HCT116 (cell line): ENCODE measurements at regions not wholly inside any gene's neighbourhood (a gene's known extent, or its start where the extent isn't known, plus 50 kb on each side); places are given as distances from the start of the nearest gene placed in this dataset.

Experiments used
- ATAC-seq: fragments of 200-7000 bp; cut with Tn5 transposase; 2 replicates; pipeline ENCODE4 v1.9.1; 2020; ENCODE audit warnings: mild to moderate bottlenecking, moderate library complexity
- BruUV-seq: library from RNA; stranded (reverse); fragments of 400-500 nt; replicated peaks from 2 replicates; lab custom pipeline; 2021; lab: Mats Ljungman, UMichigan
- CTCF ChIA-PET: fragments of 300-600 bp; sonication (Branson Sonifier 250); formaldehyde crosslinking; loops from one replicate; lab custom pipeline; 2021; ENCODE audit warnings: antibody characterized with exemption; lab: Charles Lee
- POLR2A ChIA-PET: fragments of 300-600, 350-600 bp; sonication (Branson Sonifier 250); formaldehyde crosslinking; loops from one replicate; lab custom pipeline; 2021; ENCODE audit warnings: antibody characterized with exemption; lab: Charles Lee
- RAD21 ChIA-PET, 2 experiments: fragments of 300-600 bp; sonication (Branson Sonifier 250); formaldehyde crosslinking; loops; one replicate each; lab custom pipeline; 2023; ENCODE audit warnings: low total read pairs in 2 of 2; ENCODE audit not compliant: uncharacterized antibody in 2 of 2, unreplicated experiment in 2 of 2, low non-redundant PET in 1 of 2; lab: Charles Lee
- DNase-seq: peaks from one replicate; pipeline ENCODE4 v3.0.0-alpha.2; 2010; ENCODE audit warnings: low read depth, low spot score
- H2AFZ ChIP-seq: fragments of 200-600 bp; shearing (Covaris generic), sonication (generic); 2 replicates; pipeline ENCODE4 v1.6.1; 2017; ENCODE audit warnings: low read depth, mixed run types, mixed read lengths, antibody characterized with exemption, low read length; ENCODE audit not compliant: poor library complexity, severe bottlenecking
- H3K27ac ChIP-seq: 2 replicates; pipeline ENCODE4 v1.5.1; 2012; ENCODE audit warnings: low read depth, low read length
- H3K27me3 ChIP-seq: fragments of 200-600 bp; sonication (generic); 2 replicates; pipeline ENCODE4 v1.6.1; 2016; ENCODE audit warnings: mixed run types, low read length, mixed read lengths; ENCODE audit not compliant: insufficient read depth
- H3K36me3 ChIP-seq, 2 experiments: fragments of 200-500 bp in 1 of 2; fragments of 200-600 bp in 1 of 2; sonication (Bioruptor generic) in 1 of 2; sonication (generic) in 1 of 2; 2 replicates each; pipeline versions ENCODE4 v1.5.1 to v1.6.1; 2014 to 2016; ENCODE audit warnings: low read length in 2 of 2, inconsistent platforms in 1 of 2, mixed read lengths in 1 of 2, mixed run types in 1 of 2; ENCODE audit not compliant: insufficient read depth in 2 of 2, control insufficient read depth in 1 of 2
- H3K4me1 ChIP-seq, 2 experiments: fragments of 200-600 bp in 1 of 2; sonication (generic) in 1 of 2; 2 replicates each; pipeline versions ENCODE4 v1.5.1 to v1.6.1; 2012 to 2017; ENCODE audit warnings: low read length in 2 of 2, inconsistent platforms in 1 of 2, mild to moderate bottlenecking in 1 of 2, mixed read lengths in 1 of 2, mixed run types in 1 of 2, moderate library complexity in 1 of 2; ENCODE audit not compliant: insufficient read depth in 2 of 2, control insufficient read depth in 1 of 2
- H3K4me2 ChIP-seq: fragments of 200-600 bp; sonication (generic); 2 replicates; pipeline ENCODE4 v1.6.1; 2017; ENCODE audit warnings: mixed run types, low read length, mixed read lengths
- H3K4me3 ChIP-seq, 2 experiments: fragments of 200-600 bp in 1 of 2; sonication (generic) in 1 of 2; replicated peaks in 1 of 2; 2 replicates each; pipeline ENCODE4 v1.5.1; 2011 to 2016; ENCODE audit warnings: low read length in 2 of 2, control low read depth in 1 of 2, low read depth in 1 of 2, mild to moderate bottlenecking in 1 of 2, mixed read lengths in 1 of 2, mixed run types in 1 of 2
- H3K79me2 ChIP-seq: fragments of 200-600 bp; sonication (generic); 2 replicates; pipeline ENCODE4 v1.6.1; 2017; ENCODE audit warnings: mild to moderate bottlenecking, mixed run types, low read length, moderate library complexity, mixed read lengths; ENCODE audit not compliant: insufficient read depth
- H3K9ac ChIP-seq: fragments of 200-600 bp; sonication (generic); 2 replicates; pipeline ENCODE4 v1.6.1; 2016; ENCODE audit warnings: low read length, mixed read lengths
- H3K9me2 ChIP-seq: fragments of 200-600 bp; sonication (generic), shearing (Covaris generic); 2 replicates; pipeline ENCODE4 v1.6.1; 2017; ENCODE audit warnings: mixed run types, mild to moderate bottlenecking, moderate library complexity; ENCODE audit not compliant: insufficient read depth
- H3K9me3 ChIP-seq, 2 experiments: fragments of 200-500 bp in 1 of 2; fragments of 200-600 bp in 1 of 2; sonication (Bioruptor generic) in 1 of 2; sonication (generic) in 1 of 2; 2 replicates each; pipeline ENCODE4 v1.6.1; 2014 to 2017; ENCODE audit warnings: low read length in 2 of 2, mixed read lengths in 2 of 2, inconsistent platforms in 1 of 2, low read depth in 1 of 2, mild to moderate bottlenecking in 1 of 2, mixed run types in 1 of 2, moderate library complexity in 1 of 2; ENCODE audit not compliant: control insufficient read depth in 1 of 2, insufficient read depth in 1 of 2
- H4K20me1 ChIP-seq: fragments of 200-600 bp; sonication (generic), shearing (Covaris generic); 2 replicates; pipeline ENCODE4 v1.6.1; 2017; ENCODE audit warnings: mixed run types, mild to moderate bottlenecking, moderate library complexity; ENCODE audit not compliant: insufficient read depth
- ATF3 ChIP-seq: IDR thresholded peaks from 2 replicates; pipeline ENCODE4 v1.6.1; 2012
- EGR1 ChIP-seq: IDR thresholded peaks from 2 replicates; pipeline ENCODE4 v1.6.1; 2012; ENCODE audit warnings: low read depth
- SIN3A ChIP-seq: IDR thresholded peaks from 2 replicates; pipeline ENCODE4 v1.6.1; 2012; ENCODE audit warnings: low read depth
- YY1 ChIP-seq: IDR thresholded peaks from 2 replicates; pipeline ENCODE4 v1.6.1; 2011; ENCODE audit warnings: low read length, low read depth, moderate library complexity, mild to moderate bottlenecking; ENCODE audit not compliant: insufficient replicate concordance; ENCODE audit errors: extremely low read depth
- ZBTB33 ChIP-seq: IDR thresholded peaks from 2 replicates; pipeline ENCODE4 v1.6.1; 2011; ENCODE audit warnings: mild to moderate bottlenecking, low read length, moderate library complexity; ENCODE audit not compliant: insufficient replicate concordance; ENCODE audit errors: extremely low read depth
- intact Hi-C: fragments of 100-400 bp; cut with micrococcal nuclease; formaldehyde crosslinking; loops from 2 replicates; pipeline ENCODE4 v1.10.0; 2022

- H3K4me1 ChIP-seq: no peaks in the 10 kb centered on the region
- H4K20me1 ChIP-seq: no peaks in the 10 kb centered on the region
- no peaks in the 10 kb centered on the region for H3K79me2 ChIP-seq
- no peaks in the 10 kb centered on the region for H3K27me3 ChIP-seq
- H3K9me3 ChIP-seq: no peaks in the 10 kb centered on the region
- no peaks in the 10 kb centered on the region for H3K9me2 ChIP-seq
- no peak overlapping the region for H3K4me2 ChIP-seq
- no peak overlapping the region for H3K4me3 ChIP-seq
- intact Hi-C loops: no loop called here
- TF ChIP-seq ZBTB33 (no peak), YY1 (no peak), EGR1 (no peak), ATF3 (no peak)
- TF ChIP-seq, all 23 proteins: peak for 0
- ChIA-PET CTCF (no interaction called here), POLR2A (no interaction called here), RAD21 (no interaction called here)
- Histone ChIP-seq H2AFZ (no peak overlapping the region), H3K9ac (no peak overlapping the region), H3K36me3 (no peaks in the 10 kb centered on the region), H3K27ac (no peak overlapping the region)
- DNase-seq (no peak), ATAC-seq (no peak)
- BruUV-seq: no TSS peak
Measured at GRCh38 chrX:122863067-122863466, 321.0 kb upstream of the GRIA3 start.

- H4K20me1 ChIP-seq: no peaks in the 10 kb centered on the region
- no peak for TF ChIP-seq SIN3A
- no peak overlapping the region for H3K4me2 ChIP-seq
- no peaks in the 10 kb centered on the region for H3K4me1 ChIP-seq
- no peak overlapping the region for H3K27ac ChIP-seq
- DNase-seq: no peak
- no peaks in the 10 kb centered on the region for H3K36me3 ChIP-seq
- POLR2A ChIA-PET: no interaction called here
- no peak overlapping the region for H3K9ac ChIP-seq
- H2AFZ ChIP-seq: no peak overlapping the region
- no peak overlapping the region for H3K4me3 ChIP-seq
- no peaks in the 10 kb centered on the region for H3K9me3 ChIP-seq
- intact Hi-C loops: no loop called here
- CTCF ChIA-PET: no interaction called here
- no peaks in the 10 kb centered on the region for H3K27me3 ChIP-seq
- BruUV-seq: no TSS peak
- no peaks in the 10 kb centered on the region for H3K79me2 ChIP-seq
- H3K9me2 ChIP-seq: no peaks in the 10 kb centered on the region
- RAD21 ChIA-PET: no interaction called here
- ATAC-seq: no peak
Measured at GRCh38 chrX:122866532-122866931, 317.5 kb upstream of the GRIA3 start.
